Mammary epithelial cell (primary cell): ENCODE measurements at regions not wholly inside any gene's neighbourhood (a gene's known extent, or its start where the extent isn't known, plus 50 kb on each side); places are given as distances from the start of the nearest gene placed in this dataset.

Source experiments
- EZH2 ChIP-seq: IDR thresholded peaks from 2 replicates; pipeline ENCODE4 v1.6.1; 2012; ENCODE audit warnings: low read length, inconsistent platforms, borderline replicate concordance
- TF ChIP-seq, protein P1 (sequence below), 2 donors: IDR thresholded peaks in 1 of 2; conservative IDR thresholded peaks in 1 of 2; 2 replicates each; pipeline ENCODE4 v1.5.1; 2011 to 2012; ENCODE audit warnings: inconsistent platforms in 2 of 2, low read length in 2 of 2, mild to moderate bottlenecking in 2 of 2, control low read depth in 1 of 2, low read depth in 1 of 2; ENCODE audit not compliant: insufficient read depth in 1 of 2; ENCODE audit errors: extremely low read depth in 1 of 2

GRCh38 chr9:36499174-36499890, 73.4 kb upstream of the MELK start:
- TF ChIP-seq, protein P1, sequence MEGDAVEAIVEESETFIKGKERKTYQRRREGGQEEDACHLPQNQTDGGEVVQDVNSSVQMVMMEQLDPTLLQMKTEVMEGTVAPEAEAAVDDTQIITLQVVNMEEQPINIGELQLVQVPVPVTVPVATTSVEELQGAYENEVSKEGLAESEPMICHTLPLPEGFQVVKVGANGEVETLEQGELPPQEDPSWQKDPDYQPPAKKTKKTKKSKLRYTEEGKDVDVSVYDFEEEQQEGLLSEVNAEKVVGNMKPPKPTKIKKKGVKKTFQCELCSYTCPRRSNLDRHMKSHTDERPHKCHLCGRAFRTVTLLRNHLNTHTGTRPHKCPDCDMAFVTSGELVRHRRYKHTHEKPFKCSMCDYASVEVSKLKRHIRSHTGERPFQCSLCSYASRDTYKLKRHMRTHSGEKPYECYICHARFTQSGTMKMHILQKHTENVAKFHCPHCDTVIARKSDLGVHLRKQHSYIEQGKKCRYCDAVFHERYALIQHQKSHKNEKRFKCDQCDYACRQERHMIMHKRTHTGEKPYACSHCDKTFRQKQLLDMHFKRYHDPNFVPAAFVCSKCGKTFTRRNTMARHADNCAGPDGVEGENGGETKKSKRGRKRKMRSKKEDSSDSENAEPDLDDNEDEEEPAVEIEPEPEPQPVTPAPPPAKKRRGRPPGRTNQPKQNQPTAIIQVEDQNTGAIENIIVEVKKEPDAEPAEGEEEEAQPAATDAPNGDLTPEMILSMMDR (conservative IDR thresholded peaks at IDR 0.05 in 1 of 2, IDR thresholded peaks at IDR 0.05 in 1 of 2; ENCODE audit: extremely low read depth in 1 of 2, insufficient read depth in 1 of 2, low read depth in 1 of 2, low read length in 2 of 2), result no peak
- TF ChIP-seq EZH2, result no peak
